GM12872 (cell line): ENCODE measurements at regions not wholly inside any gene's neighbourhood (a gene's known extent, or its start where the extent isn't known, plus 50 kb on each side); places are given as distances from the start of the nearest gene placed in this dataset.

ENCODE experiments used
- TF ChIP-seq, protein P1 (sequence below): IDR thresholded peaks from 3 replicates; pipeline ENCODE4 v1.5.1; 2011; ENCODE audit warnings: low read depth, mild to moderate bottlenecking, low read length, moderate library complexity; ENCODE audit not compliant: insufficient read depth

DNA sequence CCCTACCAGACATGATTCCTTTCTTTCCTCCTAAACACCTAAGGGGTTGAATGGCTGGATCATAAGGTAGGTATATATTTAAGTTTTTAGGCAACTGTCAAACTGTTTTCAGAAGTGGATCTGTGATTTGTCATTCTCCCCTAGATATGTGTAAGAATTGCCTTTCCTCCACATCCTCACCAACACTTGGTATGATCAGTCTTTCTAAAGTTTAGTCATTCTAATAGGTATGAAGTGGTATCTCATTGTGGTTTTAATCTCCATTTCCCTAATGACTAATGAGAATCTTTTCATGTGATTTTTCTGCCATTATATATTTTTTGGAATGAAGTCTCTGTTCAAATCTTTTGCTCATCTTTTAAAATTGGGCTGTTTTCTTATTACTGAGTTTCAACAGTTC is 122.1 kb downstream of the TFCP2L1 start:
- TF ChIP-seq, protein P1, sequence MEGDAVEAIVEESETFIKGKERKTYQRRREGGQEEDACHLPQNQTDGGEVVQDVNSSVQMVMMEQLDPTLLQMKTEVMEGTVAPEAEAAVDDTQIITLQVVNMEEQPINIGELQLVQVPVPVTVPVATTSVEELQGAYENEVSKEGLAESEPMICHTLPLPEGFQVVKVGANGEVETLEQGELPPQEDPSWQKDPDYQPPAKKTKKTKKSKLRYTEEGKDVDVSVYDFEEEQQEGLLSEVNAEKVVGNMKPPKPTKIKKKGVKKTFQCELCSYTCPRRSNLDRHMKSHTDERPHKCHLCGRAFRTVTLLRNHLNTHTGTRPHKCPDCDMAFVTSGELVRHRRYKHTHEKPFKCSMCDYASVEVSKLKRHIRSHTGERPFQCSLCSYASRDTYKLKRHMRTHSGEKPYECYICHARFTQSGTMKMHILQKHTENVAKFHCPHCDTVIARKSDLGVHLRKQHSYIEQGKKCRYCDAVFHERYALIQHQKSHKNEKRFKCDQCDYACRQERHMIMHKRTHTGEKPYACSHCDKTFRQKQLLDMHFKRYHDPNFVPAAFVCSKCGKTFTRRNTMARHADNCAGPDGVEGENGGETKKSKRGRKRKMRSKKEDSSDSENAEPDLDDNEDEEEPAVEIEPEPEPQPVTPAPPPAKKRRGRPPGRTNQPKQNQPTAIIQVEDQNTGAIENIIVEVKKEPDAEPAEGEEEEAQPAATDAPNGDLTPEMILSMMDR, result no peak

DNA sequence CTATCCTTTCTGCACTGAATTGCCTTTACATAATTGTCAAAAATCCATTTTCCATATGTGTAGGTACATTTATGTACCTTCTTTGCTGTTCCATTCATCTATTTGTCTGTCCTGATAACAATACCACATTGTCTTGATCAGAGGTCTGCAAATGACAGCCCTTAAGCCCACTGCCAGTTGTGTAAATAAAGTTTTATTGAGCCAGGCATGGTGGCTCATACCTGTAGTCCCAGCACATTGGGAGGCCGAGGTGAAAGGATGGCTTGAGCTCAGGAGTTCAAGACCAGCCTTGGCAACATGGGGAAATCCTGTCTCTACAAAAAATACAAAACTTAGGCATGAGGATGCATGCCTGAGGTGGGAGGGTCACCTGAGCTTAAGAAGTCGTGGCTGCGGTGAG is 121.0 kb downstream of the TFCP2L1 start:
- TF ChIP-seq, protein P1, result no peak

DNA sequence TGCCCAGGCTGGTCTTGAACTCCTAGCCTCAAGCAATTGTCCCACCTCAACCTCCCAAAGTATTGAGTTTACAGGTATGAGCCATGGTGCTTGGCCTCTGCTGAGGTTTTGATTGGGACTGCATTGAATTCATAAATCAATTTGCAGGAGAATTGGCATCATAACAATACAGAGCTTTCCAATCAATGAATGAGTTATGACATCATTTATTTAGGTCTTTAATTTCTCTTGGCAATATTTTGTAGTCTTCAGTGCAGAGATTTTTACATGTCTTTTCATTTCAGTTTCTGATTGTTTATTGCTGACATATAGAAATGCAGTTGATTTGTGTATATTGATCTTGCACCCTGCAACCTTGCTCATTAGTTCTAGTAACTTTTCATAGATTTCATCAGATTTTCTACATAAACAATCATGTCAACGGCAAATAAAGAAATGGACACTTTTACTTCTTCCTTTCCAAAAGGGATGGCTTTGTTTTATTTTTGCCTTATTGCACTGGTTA is 119.9 kb downstream of the TFCP2L1 start:
- TF ChIP-seq, protein P1, result no peak
